Left kidney (tissue), 1 donor: ENCODE measurements at regions not wholly inside any gene's neighbourhood (a gene's known extent, or its start where the extent isn't known, plus 50 kb on each side); places are given as distances from the start of the nearest gene placed in this dataset.
"Not testable (repeated sequence)": the region's sequence is repeated elsewhere in the genome, so short reads cannot be mapped to it uniquely, and the experiment has no call there.

Experiments used
- DNase-seq: peaks from one replicate; pipeline ENCODE4 v3.0.0-alpha.2; 2013

GRCh38 chr12:131413471-131413870 is 297.4 kb upstream of the SFSWAP start:
- no peak for DNase-seq

GRCh38 chr12:131414155-131414922 is 296.6 kb upstream of the SFSWAP start:
- not testable (repeated sequence) for DNase-seq

GRCh38 chr12:131415781-131416180 is 295.1 kb upstream of the SFSWAP start:
- no peak for DNase-seq

GRCh38 chr12:131418121-131418520 is 292.8 kb upstream of the SFSWAP start:
- DNase-seq: no peak

- no peak for DNase-seq
Measured at GRCh38 chr12:131418884-131419283, 292.0 kb upstream of the SFSWAP start.

GRCh38 chr12:131420867-131421447 is 289.9 kb upstream of the SFSWAP start:
- DNase-seq: no peak

GRCh38 chr12:131421509-131422186 is 289.2 kb upstream of the SFSWAP start:
- DNase-seq: no peak

- no peak for DNase-seq
Measured at GRCh38 chr12:131422187-131422520, 288.7 kb upstream of the SFSWAP start.

GRCh38 chr12:131422744-131423143 is 288.1 kb upstream of the SFSWAP start:
- DNase-seq: no peak

- no peak for DNase-seq
Measured at GRCh38 chr12:131424270-131424669, 286.6 kb upstream of the SFSWAP start.

GRCh38 chr12:131425112-131426075 is 285.5 kb upstream of the SFSWAP start:
- no peak for DNase-seq

- DNase-seq: no peak
Measured at GRCh38 chr12:131428091-131428685, 282.7 kb upstream of the SFSWAP start.

GRCh38 chr12:131429221-131429620 is 281.7 kb upstream of the SFSWAP start:
- DNase-seq: not testable (repeated sequence)

- DNase-seq: not testable (repeated sequence)
Measured at GRCh38 chr12:131429697-131430096, 281.2 kb upstream of the SFSWAP start.

GRCh38 chr12:131430158-131430742 is 280.6 kb upstream of the SFSWAP start:
- no peak for DNase-seq

- not testable (repeated sequence) for DNase-seq
Measured at GRCh38 chr12:131431126-131431655, 279.7 kb upstream of the SFSWAP start.

- no peak for DNase-seq
Measured at GRCh38 chr12:131432532-131433260, 278.2 kb upstream of the SFSWAP start.

GRCh38 chr12:131434208-131435125 is 276.4 kb upstream of the SFSWAP start:
- DNase-seq: no peak
